ENCODE measurements at regions not wholly inside any gene's neighbourhood (a gene's known extent, or its start where the extent isn't known, plus 50 kb on each side); places are given as distances from the start of the nearest gene placed in this dataset.
"Not testable (repeated sequence)": the region's sequence is repeated elsewhere in the genome, so short reads cannot be mapped to it uniquely, and the experiment has no call there.

- no peak overlapping the region for H3K4me2 ChIP-seq (ENCODE audit: low read length)
- no peak overlapping the region for H3K27ac ChIP-seq (ENCODE audit: low read length)
- H3K9me2 ChIP-seq (ENCODE audit: insufficient read depth, low read length): no peaks in the 10 kb centered on the region
- H3K36me3 ChIP-seq (ENCODE audit: insufficient read depth, low read length): no peaks in the 10 kb centered on the region
- TF ChIP-seq POLR2AphosphoS5 (IDR thresholded peaks at IDR 0.05): no peak
- TF ChIP-seq, protein P1, sequence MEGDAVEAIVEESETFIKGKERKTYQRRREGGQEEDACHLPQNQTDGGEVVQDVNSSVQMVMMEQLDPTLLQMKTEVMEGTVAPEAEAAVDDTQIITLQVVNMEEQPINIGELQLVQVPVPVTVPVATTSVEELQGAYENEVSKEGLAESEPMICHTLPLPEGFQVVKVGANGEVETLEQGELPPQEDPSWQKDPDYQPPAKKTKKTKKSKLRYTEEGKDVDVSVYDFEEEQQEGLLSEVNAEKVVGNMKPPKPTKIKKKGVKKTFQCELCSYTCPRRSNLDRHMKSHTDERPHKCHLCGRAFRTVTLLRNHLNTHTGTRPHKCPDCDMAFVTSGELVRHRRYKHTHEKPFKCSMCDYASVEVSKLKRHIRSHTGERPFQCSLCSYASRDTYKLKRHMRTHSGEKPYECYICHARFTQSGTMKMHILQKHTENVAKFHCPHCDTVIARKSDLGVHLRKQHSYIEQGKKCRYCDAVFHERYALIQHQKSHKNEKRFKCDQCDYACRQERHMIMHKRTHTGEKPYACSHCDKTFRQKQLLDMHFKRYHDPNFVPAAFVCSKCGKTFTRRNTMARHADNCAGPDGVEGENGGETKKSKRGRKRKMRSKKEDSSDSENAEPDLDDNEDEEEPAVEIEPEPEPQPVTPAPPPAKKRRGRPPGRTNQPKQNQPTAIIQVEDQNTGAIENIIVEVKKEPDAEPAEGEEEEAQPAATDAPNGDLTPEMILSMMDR (IDR thresholded peaks at IDR 0.05; ENCODE audit: poor library complexity, severe bottlenecking): no peak
- TF ChIP-seq SMC3 (conservative IDR thresholded peaks at IDR 0.05; ENCODE audit: poor library complexity): no peak
- TF ChIP-seq EP300 (conservative IDR thresholded peaks at IDR 0.05; ENCODE audit: poor library complexity, severe bottlenecking): no peak
- TF ChIP-seq EZH2 (IDR thresholded peaks at IDR 0.05; ENCODE audit: borderline replicate concordance, insufficient read depth, low read length, poor library complexity, severe bottlenecking): no peak
- TF ChIP-seq TAF1 (IDR thresholded peaks at IDR 0.05; ENCODE audit: low read depth): no peak
- no peak for TF ChIP-seq MXI1 (conservative IDR thresholded peaks at IDR 0.05; ENCODE audit: poor library complexity, severe bottlenecking)
- TF ChIP-seq, protein P2, sequence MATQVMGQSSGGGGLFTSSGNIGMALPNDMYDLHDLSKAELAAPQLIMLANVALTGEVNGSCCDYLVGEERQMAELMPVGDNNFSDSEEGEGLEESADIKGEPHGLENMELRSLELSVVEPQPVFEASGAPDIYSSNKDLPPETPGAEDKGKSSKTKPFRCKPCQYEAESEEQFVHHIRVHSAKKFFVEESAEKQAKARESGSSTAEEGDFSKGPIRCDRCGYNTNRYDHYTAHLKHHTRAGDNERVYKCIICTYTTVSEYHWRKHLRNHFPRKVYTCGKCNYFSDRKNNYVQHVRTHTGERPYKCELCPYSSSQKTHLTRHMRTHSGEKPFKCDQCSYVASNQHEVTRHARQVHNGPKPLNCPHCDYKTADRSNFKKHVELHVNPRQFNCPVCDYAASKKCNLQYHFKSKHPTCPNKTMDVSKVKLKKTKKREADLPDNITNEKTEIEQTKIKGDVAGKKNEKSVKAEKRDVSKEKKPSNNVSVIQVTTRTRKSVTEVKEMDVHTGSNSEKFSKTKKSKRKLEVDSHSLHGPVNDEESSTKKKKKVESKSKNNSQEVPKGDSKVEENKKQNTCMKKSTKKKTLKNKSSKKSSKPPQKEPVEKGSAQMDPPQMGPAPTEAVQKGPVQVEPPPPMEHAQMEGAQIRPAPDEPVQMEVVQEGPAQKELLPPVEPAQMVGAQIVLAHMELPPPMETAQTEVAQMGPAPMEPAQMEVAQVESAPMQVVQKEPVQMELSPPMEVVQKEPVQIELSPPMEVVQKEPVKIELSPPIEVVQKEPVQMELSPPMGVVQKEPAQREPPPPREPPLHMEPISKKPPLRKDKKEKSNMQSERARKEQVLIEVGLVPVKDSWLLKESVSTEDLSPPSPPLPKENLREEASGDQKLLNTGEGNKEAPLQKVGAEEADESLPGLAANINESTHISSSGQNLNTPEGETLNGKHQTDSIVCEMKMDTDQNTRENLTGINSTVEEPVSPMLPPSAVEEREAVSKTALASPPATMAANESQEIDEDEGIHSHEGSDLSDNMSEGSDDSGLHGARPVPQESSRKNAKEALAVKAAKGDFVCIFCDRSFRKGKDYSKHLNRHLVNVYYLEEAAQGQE (IDR thresholded peaks at IDR 0.05; ENCODE audit: borderline replicate concordance): no peak
- TF ChIP-seq RAD21 (conservative IDR thresholded peaks at IDR 0.05): no peak
- H3K9ac ChIP-seq (ENCODE audit: low read length): no peak overlapping the region
- H3F3A ChIP-seq (ENCODE audit: insufficient read depth, low read length, poor library complexity, severe bottlenecking): no peaks in the 10 kb centered on the region
- H3K79me2 ChIP-seq (replicated peaks; ENCODE audit: insufficient read depth, low read length): no peaks in the 10 kb centered on the region
- no peaks in the 10 kb centered on the region for H3K9me3 ChIP-seq (ENCODE audit: low read length)
- no peak overlapping the region for H3K4me3 ChIP-seq (ENCODE audit: low read length)
- no peaks in the 10 kb centered on the region for H3K27me3 ChIP-seq (ENCODE audit: insufficient read depth, low read depth, low read length)
- no peak overlapping the region for H2AFZ ChIP-seq (ENCODE audit: low read depth, low read length)
- no peaks in the 10 kb centered on the region for H4K20me1 ChIP-seq (ENCODE audit: insufficient read depth)
Observed at GRCh38 chr4:45280121-45280520, 553.8 kb upstream of the GNPDA2 start.

DNA sequence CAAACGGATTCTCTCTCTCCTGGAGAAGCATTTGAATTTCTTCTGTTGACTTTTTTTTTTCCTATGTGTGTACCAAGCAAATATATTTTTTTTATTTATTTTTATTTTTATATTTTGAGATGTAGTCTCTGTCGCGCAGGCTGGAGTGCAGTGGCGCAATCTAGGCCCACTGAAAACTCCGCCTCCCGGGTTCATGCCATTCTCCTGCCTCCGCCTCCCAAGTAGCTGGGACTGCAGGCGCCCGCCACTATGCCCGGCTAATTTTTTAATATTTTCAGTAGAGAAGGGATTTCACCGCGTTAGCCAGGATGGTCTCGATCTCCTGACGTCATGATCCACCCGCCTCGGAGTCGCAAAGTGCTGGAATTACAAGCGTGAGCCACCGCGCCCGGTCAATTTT lies 549.5 kb upstream of the GNPDA2 start:
- no peak overlapping the region for H3K9ac ChIP-seq (ENCODE audit: low read length)
- H2AFZ ChIP-seq (ENCODE audit: low read depth, low read length): no peak overlapping the region
- H3K79me2 ChIP-seq (replicated peaks; ENCODE audit: insufficient read depth, low read length): no peaks in the 10 kb centered on the region
- no peaks in the 10 kb centered on the region for H4K20me1 ChIP-seq (ENCODE audit: insufficient read depth)
- H3K27me3 ChIP-seq (ENCODE audit: insufficient read depth, low read depth, low read length): no peaks in the 10 kb centered on the region
- no peaks in the 10 kb centered on the region for H3K36me3 ChIP-seq (ENCODE audit: insufficient read depth, low read length)
- no peaks in the 10 kb centered on the region for H3K9me3 ChIP-seq (ENCODE audit: low read length)
- no peak overlapping the region for H3K4me2 ChIP-seq (ENCODE audit: low read length)
- H3K27ac ChIP-seq (ENCODE audit: low read length): no peak overlapping the region
- H3F3A ChIP-seq (ENCODE audit: insufficient read depth, low read length, poor library complexity, severe bottlenecking): no peaks in the 10 kb centered on the region
- no peak overlapping the region for H3K4me3 ChIP-seq (ENCODE audit: low read length)
- TF ChIP-seq, protein P2 (IDR thresholded peaks at IDR 0.05; ENCODE audit: borderline replicate concordance): no peak
- no peak for TF ChIP-seq TAF1 (IDR thresholded peaks at IDR 0.05; ENCODE audit: low read depth)
- TF ChIP-seq SMC3 (conservative IDR thresholded peaks at IDR 0.05; ENCODE audit: poor library complexity): no peak
- TF ChIP-seq POLR2AphosphoS5 (IDR thresholded peaks at IDR 0.05): no peak
- no peak for TF ChIP-seq RAD21 (conservative IDR thresholded peaks at IDR 0.05)
- TF ChIP-seq EZH2 (IDR thresholded peaks at IDR 0.05; ENCODE audit: borderline replicate concordance, insufficient read depth, low read length, poor library complexity, severe bottlenecking): no peak
- no peak for TF ChIP-seq MXI1 (conservative IDR thresholded peaks at IDR 0.05; ENCODE audit: poor library complexity, severe bottlenecking)
- TF ChIP-seq EP300 (conservative IDR thresholded peaks at IDR 0.05; ENCODE audit: poor library complexity, severe bottlenecking): no peak
- TF ChIP-seq, protein P1 (IDR thresholded peaks at IDR 0.05; ENCODE audit: poor library complexity, severe bottlenecking): no peak
- H3K9me2 ChIP-seq (ENCODE audit: insufficient read depth, low read length): no peaks in the 10 kb centered on the region

DNA sequence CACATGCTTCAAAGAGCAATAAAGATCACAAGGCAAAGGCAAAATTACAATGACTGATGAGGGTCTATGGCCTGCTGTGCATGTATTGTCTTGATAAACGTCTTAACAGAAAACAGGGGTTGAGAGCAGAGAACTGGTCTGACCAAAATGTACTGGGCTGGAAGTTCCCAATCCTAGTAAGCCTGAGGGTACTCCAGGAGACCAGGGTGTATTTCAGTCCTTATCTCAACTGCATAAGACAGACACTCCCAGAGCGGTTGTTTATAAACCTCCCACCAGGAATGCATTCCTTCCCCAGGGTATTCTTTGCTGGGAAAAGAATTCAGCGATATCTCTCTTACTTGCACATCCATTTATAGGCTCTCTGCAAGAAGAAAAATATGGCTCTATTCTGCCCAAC lies 521.8 kb upstream of the GNPDA2 start:
- H4K20me1 ChIP-seq (ENCODE audit: insufficient read depth); H3K27me3 ChIP-seq (ENCODE audit: insufficient read depth, low read depth, low read length); H3K27ac ChIP-seq (ENCODE audit: low read length); H3K9me2 ChIP-seq (ENCODE audit: insufficient read depth, low read length); H3K9me3 ChIP-seq (ENCODE audit: low read length); H3K9ac ChIP-seq (ENCODE audit: low read length); H3K4me3 ChIP-seq (ENCODE audit: low read length); H2AFZ ChIP-seq (ENCODE audit: low read depth, low read length); H3K4me2 ChIP-seq (ENCODE audit: low read length); H3K36me3 ChIP-seq (ENCODE audit: insufficient read depth, low read length); H3F3A ChIP-seq (ENCODE audit: insufficient read depth, low read length, poor library complexity, severe bottlenecking); H3K79me2 ChIP-seq (replicated peaks; ENCODE audit: insufficient read depth, low read length): not testable (repeated sequence)
